Ammon's horn (tissue), 1 donor: ENCODE measurements at regions not wholly inside any gene's neighbourhood (a gene's known extent, or its start where the extent isn't known, plus 50 kb on each side); places are given as distances from the start of the nearest gene placed in this dataset.

Source experiments
- DNase-seq: peaks from one replicate; pipeline ENCODE4 v3.0.0-alpha.2; 2016; ENCODE audit warnings: low spot score

DNA sequence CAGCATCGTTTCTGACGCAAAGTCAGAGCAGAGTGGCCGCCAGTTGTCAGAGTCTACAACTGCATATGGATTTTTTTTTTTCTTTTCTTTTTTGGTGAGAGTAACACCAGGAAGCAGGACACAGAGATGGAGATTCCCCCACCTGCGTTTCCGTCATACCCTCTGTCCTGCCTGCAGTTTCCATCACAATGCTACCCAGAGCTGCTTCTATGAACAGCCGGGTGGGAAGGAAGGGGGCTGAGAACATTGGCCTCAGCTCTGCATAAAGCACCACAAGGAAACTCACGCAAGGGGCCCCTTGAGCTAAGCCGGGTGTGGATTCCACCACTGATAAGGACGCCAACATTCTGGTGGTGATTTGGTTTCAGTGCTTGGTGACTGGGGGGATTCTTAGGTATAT, 183.5 kb upstream of the AFDN start:
- no peak for DNase-seq

GRCh38 chr6:167643716-167644115, 183.0 kb upstream of the AFDN start:
- no peak for DNase-seq

GRCh38 chr6:167644412-167645132, 182.1 kb upstream of the AFDN start:
- DNase-seq: no peak

DNA sequence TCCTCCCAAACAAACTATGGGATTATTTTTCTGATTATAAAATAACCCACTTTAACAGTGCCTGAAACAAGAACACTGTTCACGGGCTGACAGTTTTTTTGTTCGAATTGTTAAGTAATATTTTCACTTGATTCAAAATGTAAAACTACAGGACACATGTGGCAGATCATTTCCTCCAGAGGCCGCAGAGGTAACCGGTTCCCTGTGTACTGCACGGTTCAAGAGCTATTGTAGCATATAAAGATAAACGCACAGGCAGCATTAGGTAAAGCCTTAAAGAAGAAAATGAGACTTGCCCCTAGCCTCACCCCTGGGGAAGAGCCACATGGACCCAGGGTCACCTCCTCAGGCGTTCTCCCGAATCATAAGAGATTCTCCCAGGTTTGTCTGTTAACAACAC, 181.3 kb upstream of the AFDN start:
- no peak for DNase-seq

DNA sequence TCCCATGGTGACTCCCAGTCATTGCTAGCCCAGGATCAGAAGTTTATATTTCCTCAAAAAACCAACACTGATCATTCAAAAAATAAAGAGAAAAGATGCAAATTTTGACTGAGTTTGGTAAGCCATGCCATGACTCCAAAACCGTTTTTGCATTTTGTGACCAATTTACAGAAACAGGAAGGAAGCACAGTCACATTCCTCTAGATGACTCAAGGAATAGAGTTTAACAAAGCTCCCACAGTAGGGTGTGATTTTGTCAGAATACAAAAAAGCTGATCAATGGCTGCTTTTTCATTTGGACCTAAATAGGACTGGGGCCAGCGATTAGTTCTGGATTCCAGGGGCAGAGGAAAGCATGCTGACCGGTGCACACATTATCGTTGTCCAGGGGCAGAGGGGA, 179.4 kb upstream of the AFDN start:
- no peak for DNase-seq

GRCh38 chr6:167647737-167648470, 178.8 kb upstream of the AFDN start:
- DNase-seq: no peak

DNA sequence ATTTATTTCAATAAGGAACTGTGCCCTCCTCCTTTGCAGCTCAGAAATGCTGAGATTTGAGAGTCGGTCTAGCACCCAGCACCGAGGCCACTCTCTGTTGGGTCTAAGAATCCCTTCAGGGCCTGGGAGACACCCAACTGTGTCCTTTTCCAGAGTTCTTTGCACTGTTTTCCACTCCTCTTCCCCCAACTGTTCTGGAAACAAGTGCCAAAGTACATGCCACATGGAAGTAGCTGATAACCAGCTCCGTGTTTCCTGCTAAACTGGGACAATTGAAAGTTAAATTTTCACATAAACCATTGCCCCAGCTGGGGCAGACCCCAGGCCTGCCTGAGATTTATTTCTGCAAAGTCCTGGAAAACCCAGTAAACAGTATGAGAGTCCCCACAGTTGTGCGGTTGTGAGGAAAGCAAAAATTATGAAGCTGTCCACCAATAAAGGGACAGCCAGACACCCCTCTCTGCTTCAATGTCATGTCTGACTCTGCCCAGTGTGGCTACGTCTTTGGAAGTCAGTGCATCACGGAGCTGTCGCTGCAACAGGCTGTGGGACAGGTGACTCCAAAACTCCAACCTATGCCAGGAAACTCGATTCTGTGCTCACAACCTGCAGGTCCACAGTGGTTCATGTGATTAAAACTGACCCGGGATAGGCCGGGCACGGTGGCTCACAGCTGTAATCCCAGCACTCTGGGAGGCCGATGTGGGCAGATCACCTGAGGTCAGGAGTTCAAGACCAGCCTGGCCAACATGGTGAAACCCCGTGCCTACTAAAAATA, 178.0 kb upstream of the AFDN start:
- DNase-seq: no peak

DNA sequence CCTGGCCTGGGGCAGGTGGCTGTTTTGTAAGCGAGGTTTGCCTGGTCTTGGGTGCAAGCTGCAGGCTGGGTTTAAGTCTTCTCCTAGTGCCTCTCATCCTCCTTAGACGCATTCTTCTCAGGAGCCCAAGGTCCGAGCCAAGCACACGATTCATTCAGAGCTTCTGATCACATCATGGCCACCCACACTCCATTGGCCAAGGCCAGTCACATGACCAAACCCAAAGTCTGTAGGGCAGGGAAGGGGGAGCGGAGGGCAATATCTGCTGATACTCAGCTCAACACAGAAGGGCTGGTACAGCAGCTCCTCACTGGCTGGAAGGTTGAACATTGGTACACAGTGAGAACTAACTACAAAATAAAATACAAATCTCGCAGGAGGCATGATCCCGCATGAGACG, 177.2 kb upstream of the AFDN start:
- no peak for DNase-seq

DNA sequence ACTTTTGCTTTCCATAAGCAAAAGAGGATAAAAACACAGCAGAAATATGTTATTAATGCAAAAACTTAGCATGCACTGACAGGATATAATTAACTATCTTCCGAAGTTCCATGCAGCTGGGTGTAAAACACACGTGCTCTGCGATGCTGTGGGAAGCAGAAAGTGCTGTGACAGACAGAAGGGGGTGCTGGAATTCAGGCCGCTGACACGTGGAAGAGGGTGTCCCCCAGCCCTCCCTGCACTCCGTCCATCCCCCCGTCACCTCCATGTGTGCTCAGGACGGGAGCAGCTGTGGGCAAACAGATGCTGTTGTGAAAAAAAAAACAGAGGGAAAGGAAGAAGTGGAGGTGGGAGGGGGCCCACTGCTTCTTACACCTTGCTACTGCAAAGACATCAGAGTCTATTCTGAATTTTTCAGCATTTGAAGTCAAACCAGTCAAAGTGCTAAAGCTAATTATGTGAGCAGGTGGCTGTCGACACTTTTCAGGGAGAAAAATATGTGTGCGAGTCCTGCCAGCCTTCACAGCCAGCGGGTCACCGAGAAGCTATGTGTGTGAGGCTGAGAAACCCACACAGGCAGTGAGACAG, 175.9 kb upstream of the AFDN start:
- DNase-seq: no peak

- DNase-seq: no peak
Observed at GRCh38 chr6:167651318-167652041, 175.2 kb upstream of the AFDN start.

DNA sequence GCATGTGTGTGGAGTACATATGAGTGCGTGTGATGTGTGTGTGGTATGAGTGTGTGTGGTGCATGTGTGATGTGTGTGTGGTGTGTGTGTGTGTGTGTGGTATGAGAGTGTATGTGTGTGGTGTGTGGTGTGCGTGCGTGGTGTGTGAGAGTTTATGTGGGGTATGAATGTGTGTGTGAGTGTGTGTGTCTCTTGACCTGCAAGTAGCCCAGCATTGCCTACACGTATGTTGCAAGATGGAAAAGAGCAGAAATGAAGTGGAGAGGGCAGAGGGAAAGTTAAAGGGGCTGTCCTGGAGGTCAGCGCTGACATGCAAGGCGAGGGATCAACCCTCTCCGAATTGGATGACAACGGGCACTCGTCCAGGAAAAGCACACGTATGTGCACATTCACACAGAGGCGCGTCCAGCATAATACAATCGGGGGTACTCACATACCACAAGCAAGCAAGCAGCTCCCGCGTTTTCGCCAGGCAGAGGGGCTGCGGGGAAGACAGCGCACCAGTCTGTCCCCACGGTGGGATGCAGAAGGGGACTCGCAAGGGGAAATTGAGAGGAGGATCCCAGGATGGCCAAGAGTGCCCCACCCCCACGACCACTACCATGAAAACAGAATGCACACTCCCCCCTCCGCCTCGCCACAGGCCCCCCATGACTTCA, 174.5 kb upstream of the AFDN start:
- no peak for DNase-seq

- DNase-seq: no peak
Observed at GRCh38 chr6:167652701-167653095, 174.0 kb upstream of the AFDN start.

- DNase-seq: no peak
Observed at GRCh38 chr6:167653561-167653960, 173.2 kb upstream of the AFDN start.

DNA sequence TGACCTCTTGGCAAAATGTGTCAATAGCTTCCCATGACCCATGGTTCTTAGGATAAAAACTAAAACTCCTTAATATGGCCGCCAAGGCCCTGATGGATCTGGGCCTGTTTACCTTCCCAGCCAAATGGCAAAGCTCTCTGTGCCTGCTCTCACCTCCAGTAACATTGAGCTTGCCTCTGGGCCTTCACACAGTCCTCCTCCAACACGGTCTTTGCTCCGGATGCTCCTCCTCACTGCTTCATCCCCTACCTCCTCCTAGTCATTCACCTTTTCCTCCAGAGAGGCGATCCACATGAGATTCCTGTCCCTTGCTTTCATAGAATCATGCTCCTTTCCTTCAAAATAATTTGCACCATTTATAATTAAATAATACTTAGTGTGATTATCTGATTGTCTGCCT, 172.3 kb upstream of the AFDN start:
- no peak for DNase-seq

DNA sequence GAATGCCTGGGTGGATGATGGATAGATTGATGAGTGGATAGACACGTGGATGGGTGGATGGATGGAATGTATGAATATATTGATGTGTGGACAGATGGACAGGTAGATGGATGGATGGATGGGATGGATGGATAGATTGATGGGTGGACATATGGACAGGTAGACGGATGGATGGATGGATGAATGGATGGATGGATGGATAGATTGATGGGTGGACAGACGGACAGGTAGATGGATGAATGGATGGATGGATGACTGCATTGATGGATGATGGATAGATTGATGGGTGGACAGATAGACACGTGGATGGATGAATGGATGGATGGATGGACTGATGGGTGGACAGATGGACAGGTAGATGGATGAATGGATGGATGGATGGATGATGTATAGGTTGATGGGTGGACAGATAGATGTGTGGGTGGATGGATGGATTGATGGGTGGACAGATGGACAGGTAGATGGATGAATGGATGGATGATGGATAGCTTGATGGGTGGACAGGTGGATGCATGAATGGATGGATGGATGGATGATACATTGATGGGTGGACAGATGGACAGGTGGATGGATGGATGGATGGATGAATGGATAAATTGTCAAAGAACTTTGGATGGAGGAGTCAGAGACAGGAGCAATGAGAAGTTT, 171.4 kb upstream of the AFDN start:
- DNase-seq: no peak

GRCh38 chr6:167658106-167658505, 168.6 kb upstream of the AFDN start:
- DNase-seq: no peak

- DNase-seq: no peak
Observed at GRCh38 chr6:167659046-167659445, 167.7 kb upstream of the AFDN start.

- DNase-seq: no peak
Observed at GRCh38 chr6:167660424-167660823, 166.3 kb upstream of the AFDN start.

- DNase-seq: no peak
Observed at GRCh38 chr6:167660944-167661551, 165.7 kb upstream of the AFDN start.

DNA sequence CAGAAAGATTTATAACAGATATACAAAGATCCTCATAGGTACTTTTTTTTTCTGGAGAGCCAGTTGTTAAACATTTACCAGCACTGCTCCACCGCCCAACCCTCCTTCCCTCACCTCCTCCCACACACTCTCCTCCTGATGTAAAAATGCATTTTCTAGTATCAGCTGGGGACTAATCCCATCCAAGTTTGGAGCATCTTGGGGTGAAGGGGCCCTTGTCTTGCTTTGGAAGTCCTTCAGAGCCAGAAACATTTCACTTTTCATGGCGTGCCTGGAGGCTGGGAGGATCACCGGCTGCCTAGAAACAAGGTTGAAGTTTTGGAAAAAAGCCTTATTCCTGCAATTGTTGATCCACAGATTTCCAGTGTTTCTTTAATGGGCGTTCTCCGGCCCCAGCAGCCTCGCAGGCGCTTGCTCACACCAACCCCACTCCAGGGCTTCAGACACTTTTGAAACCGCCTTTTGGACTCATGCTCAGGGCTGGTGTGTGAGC, 165.1 kb upstream of the AFDN start:
- no peak for DNase-seq
